HG02970 (cell line): ENCODE measurements at regions not wholly inside any gene's neighbourhood (a gene's known extent, or its start where the extent isn't known, plus 50 kb on each side); places are given as distances from the start of the nearest gene placed in this dataset.

ENCODE experiments used
- ATAC-seq: cut with Tn5 transposase; IDR thresholded peaks from one replicate; pipeline ENCODE4 v1.9.1; 2021; ENCODE audit warnings: mild to moderate bottlenecking, moderate library complexity, moderate number of reproducible peaks; ENCODE audit not compliant: unreplicated experiment, low FRiP score

DNA sequence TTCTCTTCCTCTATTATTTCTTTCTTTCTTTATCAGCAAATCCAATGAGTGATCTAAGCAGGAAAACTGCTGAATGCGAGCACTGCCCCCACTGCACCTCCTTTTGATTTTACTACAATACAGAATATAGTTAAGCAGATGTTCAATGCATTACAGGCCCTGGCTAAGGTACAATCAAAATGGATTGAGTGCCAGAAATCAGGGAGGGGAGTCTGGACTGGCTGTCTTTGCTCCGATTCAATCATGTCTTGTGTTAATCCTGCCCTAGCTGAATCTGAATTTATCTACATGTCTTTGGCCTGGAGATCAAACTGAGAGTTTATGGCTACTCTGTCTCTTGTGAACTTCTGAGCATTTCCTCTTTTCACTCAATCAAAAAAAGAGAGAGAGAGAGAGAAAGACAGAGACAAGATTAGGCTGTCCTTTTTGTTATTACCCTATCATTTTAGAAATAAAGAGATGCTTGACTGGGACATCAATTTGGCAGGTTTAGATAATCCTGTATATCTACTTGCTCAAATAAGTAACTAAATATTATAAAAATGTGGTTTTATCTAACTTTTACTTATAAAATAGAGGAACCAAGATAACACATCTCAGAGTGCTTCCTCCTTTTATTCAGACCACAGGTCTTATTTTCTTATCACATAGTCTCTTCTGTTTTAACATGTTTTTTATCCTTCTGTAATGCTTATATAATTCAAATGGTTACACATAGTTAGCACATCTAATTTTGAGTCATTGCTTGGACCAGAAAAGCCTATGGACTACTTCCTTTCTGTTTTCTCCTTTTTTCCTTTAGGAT is 656.2 kb downstream of the KCNJ2 start:
- ATAC-seq = no peak

DNA sequence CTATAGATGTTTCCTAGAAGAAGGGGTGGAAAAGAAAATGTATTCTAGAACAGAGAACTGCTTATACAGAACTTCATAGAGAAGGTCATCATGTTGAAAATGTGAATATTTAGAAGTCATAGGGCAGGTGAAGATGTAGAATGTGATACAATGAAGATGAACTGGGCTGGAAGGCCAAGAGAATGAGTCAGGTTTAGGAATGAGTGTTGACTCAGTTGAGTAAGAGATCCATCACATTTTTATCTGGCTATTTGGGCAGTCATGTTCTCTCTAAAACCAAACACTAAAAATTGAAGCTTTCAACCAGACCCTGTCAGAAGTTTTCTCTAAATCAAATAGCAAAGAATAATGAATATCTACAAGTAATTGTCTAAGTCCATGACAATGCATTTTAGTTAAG is 660.5 kb downstream of the KCNJ2 start:
- no peak for ATAC-seq

DNA sequence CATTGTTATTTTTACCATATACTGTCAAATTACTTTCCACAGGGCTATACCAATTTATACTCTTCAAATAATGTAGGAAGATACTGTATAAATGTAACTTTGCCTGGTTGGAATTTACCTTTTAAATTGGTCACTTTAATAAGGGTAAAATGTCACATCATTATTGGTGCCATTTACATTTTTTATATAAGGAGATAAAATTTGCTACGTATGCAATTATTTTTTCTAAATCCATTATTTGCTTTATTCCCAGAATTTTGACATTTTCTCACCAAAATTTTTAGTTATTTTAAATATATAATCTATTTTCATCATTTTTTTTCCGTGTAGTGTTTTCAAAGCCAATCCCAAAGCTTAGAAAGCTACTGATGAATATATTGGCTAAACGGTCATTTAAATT is 664.7 kb downstream of the KCNJ2 start:
- ATAC-seq = no peak

DNA sequence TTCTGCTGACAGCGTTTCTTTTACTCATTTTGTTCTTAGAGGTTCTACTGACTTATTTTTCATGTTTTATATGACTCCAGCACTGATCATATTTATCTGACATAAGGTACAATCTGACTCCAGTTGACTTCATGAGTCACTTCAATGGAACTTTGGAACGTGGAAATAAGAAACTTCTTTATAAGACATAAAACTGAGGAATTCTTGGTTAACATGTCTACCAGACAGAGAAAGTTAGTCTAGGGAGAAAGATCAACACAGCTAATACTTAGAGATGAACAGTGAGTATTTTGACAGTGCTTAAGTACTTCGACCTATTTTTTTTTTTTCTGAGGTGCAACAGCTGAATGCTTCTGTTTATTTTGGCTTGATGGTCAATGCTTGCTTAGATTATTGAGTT is 679.5 kb downstream of the KCNJ2 start:
- no peak for ATAC-seq

DNA sequence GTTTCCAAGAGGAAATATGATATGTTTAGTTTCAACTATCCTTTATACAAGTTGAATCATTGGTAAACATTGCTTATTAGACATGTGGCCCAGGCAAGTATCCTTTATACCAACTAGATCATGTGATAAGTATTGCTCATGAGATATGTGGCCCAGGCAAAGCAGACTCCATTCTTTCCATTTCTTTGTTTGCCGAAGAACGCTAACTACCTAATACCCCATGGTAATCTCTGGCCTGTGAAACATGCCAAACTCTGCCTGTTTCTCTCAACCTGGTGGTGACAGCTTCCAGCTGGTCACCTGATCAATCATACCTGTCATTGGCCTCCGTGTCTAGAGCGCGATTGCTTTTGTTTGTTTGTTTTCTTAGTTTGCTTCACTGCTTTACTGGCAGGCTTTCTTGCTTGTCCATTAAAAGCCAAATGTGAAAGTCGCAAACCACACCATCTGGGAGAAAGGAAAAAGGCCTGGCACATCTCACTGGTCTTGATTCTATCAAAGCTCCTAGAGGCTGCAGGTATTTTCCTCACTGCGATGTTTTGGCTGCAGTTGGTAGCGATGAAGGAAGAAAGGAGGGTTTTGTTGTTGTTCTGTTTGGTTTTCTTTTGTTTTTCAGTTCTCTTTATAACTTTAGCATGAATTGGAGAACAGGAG is 686.2 kb downstream of the KCNJ2 start:
- ATAC-seq = no peak

DNA sequence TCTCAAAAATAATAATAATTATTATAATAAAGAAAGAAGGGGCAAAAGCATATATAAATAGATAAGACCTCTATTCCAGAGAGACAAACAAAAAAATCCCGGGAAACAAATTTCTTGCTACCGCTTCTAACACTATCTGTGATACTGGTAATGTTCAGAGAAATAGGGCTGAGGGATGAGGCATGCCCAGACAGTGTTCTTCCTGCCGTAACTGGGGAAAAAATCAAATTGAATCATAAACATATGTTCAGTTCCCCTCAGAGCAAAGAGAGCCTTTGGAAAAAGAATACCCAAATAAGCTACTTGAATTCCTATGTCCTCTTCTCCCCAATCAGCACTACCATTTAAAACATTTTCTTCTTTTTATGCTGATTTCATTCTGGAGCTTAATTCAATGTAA is 688.0 kb downstream of the KCNJ2 start:
- no peak for ATAC-seq

DNA sequence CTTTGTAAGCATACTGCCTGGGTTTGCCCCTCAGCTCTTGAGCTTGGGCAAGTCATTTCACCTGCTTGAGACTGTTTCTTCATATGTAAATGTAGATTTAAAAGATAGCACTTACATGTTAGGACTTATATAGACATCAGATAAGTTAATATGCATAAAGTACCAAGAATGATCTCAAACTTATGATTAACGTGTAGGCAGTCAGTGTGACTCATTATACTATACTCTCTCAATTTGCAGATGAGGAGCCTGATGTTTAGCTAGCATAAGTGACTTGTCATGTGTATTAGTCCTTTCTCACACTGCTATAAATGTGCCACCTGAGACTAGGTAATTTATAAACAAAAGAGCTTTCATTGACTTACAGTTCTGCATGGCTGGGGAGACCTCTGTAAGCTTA is 690.5 kb downstream of the KCNJ2 start:
- no peak for ATAC-seq

DNA sequence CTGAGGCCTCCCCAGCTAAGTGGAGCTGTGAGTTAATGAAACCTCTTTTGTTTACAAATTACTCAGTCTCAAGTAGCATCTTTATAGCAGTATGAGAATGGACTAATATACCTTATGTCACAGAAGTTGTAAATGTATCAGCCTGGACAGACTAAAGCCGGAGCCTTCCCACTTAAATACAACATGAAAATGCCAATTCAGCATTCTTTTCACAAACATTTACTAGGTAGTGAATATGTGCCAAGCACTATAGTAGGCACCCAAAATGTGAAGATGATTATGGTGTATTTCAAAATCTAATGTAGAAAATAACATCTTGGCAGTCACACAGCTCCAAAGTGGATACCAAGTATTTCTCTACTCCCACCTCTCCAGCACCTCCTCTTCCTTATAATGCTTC is 693.0 kb downstream of the KCNJ2 start:
- no peak for ATAC-seq

DNA sequence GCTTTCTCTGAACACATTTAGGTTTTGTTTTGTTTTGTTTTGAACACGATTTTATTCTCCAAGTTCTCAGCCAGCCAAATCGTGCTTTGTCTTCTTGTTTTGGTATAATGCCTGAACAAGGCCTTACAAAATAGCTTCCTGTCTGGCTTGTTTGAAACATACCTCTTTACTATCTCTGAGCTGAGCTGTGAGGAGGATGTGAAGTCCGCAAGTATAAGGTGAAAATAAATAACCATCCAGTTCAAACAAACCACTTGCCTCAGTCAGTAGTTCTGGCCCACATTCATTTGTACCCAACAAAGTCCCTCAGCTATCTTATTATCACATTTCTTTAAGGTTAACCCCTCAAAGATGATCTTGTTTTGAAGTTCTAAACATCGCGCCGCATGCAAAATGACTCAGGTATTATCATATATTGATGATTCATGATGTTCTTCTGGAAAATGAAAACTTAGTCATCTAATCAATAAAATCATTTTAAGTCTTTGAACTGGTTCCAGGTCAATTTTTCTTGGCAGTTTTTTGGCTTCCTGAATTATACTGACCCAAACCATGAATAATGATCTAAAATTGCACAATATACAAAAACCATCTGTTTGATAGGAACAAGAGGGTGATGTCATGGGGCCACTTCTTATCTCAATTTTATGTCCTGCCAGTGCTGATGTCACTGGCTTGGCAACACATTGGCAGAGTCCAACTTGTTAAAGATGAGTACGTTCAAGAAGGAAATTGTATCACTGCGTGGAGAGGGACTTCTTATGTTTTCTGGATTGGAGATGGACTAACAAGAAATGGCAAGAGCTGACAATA is 694.3 kb downstream of the KCNJ2 start:
- ATAC-seq = no peak

DNA sequence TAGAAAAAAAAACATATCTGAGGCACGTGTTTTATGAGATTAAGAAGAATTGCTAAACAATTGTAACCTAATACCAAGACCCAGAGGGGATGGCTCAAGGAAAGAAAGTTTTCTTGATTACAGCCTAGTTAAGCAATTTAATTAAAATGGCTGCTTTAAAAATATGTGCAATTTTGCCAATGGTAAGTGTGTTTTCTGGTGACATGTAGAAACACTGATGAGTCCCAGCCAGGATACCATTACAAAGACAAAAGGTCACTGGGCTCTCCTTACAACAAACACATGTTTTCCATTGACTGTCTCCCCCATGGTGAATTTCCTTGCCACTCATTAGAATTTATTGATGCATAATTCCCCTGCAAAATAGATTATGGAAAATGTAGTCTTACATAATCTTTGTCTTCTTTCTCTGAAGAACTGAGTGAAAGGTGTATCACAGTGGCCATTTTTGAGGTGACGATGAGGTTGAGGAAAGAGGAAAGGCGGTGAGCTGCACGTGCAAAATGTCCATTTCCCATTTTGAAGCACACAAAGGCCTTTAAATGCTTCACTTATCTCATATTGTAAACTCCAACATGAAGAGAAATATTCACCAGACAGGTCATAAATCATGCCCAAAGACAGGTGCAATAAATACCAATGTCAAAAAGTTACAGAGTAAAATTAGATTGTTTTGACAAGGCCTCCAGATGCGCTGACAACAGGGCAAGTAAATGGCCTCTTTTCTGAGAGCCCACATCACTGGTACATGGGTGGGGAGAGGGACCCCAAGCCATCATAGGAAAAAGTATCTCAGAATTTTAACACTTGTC is 696.9 kb downstream of the KCNJ2 start:
- ATAC-seq = no peak

DNA sequence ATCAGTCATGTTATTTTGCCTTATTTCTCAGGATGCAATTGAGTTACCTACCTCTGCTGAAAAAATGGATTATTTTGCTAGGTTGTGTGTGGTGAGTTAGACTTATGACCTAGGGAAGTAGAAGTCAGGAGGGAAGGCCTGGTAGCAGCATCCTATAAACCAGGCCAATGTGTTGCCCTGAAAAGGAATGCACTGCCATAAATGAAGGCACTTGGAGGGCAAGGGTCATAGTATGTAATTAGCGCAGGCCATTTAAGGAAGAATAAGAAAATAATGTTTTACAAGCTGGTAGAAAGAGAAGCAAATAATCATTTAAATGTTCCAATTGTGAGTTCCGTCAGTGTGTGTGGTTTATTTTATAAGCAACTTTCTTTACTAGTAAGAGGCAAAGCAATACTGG is 698.8 kb downstream of the KCNJ2 start:
- ATAC-seq = no peak

DNA sequence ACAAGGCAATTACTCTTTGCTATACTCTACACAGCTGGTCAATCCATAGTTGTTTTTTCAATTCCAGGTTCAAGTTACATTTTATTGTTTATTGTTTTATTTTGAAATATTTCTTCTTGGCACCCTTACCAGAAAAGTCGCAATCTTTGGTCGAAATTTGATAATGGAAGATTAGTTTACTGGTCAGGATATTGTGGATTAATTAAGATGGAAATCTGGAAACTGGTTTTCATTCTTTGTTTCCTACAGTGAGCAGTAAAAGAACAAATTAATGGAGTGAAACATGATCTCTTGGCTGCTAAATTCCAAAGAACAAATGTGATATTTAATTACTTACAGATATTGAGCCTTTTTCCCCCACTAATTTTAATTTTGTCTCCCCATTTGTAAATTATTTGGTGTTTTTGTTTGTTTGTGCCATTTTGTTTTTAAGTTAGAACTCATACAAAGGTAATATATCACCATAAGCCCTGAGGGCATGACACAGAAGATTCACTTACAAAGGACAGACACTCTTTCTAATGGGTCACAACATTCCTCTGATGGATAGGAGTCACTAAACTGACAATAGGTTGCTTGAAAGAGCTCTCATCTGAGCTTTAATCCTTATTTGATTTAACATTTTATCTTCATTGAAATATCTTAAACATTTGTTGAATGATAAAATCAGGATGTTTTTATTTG is 700.2 kb downstream of the KCNJ2 start:
- ATAC-seq = no peak

DNA sequence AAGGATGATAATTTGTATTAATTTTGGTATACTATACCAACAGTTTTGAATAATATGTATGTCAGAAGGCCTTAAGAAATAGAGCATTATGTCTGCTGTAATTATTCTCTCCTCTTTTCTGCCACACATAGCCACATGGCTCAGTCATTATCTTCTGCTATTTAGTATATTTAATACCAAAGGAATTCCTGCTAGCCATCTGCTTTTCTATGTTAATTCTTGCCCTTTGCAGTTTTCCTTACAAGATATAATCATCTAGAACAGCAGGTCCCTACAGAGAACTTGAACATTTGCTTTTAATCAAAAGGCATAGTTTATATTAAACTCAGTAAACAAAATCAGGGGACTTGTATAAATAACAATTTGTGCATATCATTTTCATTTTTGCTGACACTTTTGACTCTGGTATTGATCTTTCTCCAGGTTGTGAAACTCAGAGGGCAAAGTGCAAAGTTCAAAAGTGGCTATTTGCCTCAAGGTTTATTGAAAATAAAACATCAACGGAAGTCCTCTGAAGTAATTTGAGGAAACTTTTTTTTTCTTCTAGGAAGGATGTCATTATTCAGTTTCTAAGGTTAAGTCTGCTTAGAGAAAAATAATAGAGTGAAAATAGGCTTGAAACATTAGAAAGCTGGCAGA is 702.0 kb downstream of the KCNJ2 start:
- no peak for ATAC-seq

DNA sequence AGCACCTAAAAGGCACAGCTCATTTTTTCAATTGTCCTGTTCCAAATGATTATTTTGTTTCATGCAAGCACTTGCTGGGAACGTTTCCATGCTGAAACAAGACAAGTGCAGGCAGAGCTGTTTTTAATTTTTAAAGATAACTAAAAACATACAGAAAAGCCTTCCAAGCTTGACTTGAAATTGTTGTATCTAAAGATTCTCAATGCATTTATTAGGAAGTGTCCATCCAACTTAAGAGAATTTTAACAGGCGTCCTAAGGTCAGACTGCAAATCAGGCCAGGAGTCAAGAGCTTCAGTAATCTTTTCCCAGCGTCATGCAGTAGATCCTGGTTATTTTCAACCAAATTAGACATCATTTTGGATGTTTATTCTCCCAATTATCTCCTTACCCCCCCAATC is 702.8 kb downstream of the KCNJ2 start:
- no peak for ATAC-seq

DNA sequence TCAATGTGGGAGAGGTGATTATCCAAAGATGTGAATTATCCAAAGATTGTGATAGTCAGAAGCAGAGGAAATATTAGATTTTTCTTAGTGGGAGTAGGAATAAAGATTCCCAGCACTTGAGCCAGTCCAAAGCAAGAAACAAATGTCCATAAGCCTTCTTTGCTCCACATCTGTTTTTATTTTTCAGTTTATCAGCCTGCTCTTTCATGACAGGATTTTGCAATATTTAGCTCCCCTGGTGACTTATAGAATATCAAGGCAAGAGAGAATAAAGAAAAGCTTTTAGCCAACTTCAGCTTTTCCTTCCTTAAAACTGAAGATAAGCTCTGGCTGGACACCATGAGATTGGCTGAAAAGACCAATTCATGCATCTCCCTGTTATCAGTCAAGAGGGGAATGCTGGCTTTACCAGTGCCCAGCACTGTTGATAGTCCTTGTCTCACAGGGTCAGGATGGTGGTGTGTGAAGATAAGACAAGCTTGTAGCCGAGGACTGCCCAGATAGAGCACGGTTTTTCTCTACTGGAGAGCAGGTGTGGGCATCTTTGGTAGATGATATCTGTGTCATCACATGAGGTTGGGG is 706.5 kb downstream of the KCNJ2 start:
- ATAC-seq = no peak

DNA sequence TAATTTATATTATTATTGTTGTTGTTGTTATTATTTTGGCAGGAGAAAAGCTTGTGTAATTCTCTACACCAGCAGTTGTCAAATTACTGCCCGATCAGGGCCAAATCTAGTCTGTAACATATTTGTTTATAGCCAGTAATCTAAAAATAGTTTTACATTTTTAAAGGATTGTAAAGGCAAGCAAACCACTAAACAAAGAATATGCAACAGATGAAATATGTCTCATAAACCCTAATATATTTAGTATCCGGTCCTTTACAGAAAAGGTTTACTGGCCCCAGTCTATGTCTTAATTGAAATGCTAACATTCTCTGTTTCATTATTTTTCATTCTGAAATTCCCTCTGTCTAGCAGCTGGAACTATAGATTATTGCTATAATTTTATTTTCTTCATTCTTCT is 709.5 kb downstream of the KCNJ2 start:
- ATAC-seq = no peak

DNA sequence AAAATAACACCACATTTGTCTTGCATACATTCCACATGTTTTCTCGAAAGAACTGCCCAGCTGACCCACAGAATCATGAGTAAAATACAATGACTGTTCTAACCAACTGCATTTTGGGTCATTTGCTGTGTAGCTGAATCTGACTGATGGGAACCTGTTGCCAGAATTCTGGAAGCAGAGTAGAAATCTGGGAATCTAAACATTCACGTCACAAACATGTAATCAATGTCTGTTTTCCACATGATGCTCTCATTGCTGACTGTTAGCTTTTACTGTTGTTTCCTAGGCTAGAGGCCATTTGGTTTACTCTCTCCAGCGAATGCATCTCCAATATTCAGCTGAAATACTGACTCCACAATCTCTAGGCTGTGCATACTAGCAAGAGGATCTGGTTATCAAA is 710.1 kb downstream of the KCNJ2 start:
- ATAC-seq = no peak

DNA sequence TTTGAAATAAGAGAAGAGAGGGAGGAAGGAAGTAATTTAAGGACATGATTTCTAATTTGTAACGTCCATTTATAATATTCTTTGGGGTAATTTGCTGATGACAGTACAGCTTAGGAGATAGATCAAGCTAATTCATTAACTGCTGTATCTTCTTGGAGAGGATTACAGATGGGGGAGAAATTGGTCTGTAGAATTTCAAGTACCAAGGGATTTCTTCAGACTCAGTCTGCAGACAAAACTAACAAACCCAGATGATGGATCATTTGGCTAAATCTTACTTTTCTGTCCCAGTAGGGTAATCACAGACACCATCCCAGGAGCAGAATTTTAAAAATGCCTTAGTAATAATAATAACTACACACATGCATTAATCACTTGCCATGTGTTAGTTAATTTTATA is 711.8 kb downstream of the KCNJ2 start:
- no peak for ATAC-seq

DNA sequence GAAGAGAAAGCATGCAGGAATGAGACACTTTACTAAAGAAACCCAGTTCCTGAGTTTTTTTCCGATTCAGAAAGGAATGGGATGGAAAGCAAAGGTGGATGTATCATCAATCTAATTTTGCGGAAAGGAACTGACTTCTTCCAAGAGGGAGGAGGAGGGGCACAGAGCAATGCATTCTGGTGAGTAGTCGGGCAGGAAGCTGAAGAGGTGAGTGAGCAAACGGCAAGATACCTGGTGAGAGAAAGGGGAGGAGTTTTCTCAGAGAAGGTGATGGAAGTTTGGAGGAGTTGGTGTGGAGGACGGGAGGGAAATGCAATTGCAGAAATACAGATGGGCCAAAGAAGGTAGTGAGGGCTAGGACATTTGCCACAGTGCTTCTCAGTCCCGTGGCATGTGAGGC is 713.2 kb downstream of the KCNJ2 start:
- ATAC-seq = no peak
